ENCODE measurements at regions not wholly inside any gene's neighbourhood (a gene's known extent, or its start where the extent isn't known, plus 50 kb on each side); places are given as distances from the start of the nearest gene placed in this dataset.

- TF ChIP-seq HES4 (CRISPR knock-in tag; IDR thresholded peaks at IDR 0.05; ENCODE audit: borderline replicate concordance): no peak
- no peak for TF ChIP-seq CTCF (CRISPR knock-in tag; IDR thresholded peaks at IDR 0.05)
- TF ChIP-seq POLR2A (IDR thresholded peaks at IDR 0.05; ENCODE audit: insufficient read depth in 1 of 2, low read depth in 2 of 2, low read length in 2 of 2): no peak
- TF ChIP-seq ZBTB37 (CRISPR knock-in tag; IDR thresholded peaks at IDR 0.05): no peak
- no peak for TF ChIP-seq ZNF335 (CRISPR knock-in tag; IDR thresholded peaks at IDR 0.05)
- no peak for TF ChIP-seq TARDBP (CRISPR knock-in tag; IDR thresholded peaks at IDR 0.05)
- no peak for TF ChIP-seq ZFX (CRISPR knock-in tag; IDR thresholded peaks at IDR 0.05; ENCODE audit: low read depth)
- no peak for TF ChIP-seq HNF4G (IDR thresholded peaks at IDR 0.05; ENCODE audit: borderline replicate concordance, low read depth, low read length)
- TF ChIP-seq HNF4G (CRISPR knock-in tag; IDR thresholded peaks at IDR 0.05; ENCODE audit: borderline replicate concordance, low read depth): no peak
- no peak for TF ChIP-seq ZFP41 (CRISPR knock-in tag; IDR thresholded peaks at IDR 0.05; ENCODE audit: borderline replicate concordance)
Measured at GRCh38 chr5:129356846-129357245, 103.3 kb upstream of the ADAMTS19 start.

Data from HepG2 (cell line).